Mesenchymal stem cell (in vitro differentiated cells and primary cell): ENCODE measurements at regions not wholly inside any gene's neighbourhood (a gene's known extent, or its start where the extent isn't known, plus 50 kb on each side); places are given as distances from the start of the nearest gene placed in this dataset.
A peak's percentile ranks its signal among the peaks of the same experiment; 100 is the strongest.

Source experiments
- DNase-seq: peaks from one replicate; pipeline ENCODE4 v3.0.0-alpha.2; 2013
- H2AFZ ChIP-seq: one replicate; pipeline ENCODE4 v1.6.1; 2013; ENCODE audit warnings: low read depth, mild to moderate bottlenecking, control low read depth, inconsistent platforms, low read length, moderate library complexity
- H2AK5ac ChIP-seq: 2 replicates; pipeline ENCODE4 v1.6.1; 2013; ENCODE audit warnings: low read length, moderate library complexity, mild to moderate bottlenecking, inconsistent platforms; ENCODE audit not compliant: severe bottlenecking
- H2BK120ac ChIP-seq: one replicate; pipeline ENCODE4 v1.6.1; 2013; ENCODE audit warnings: low read depth, mild to moderate bottlenecking, inconsistent platforms, low read length, moderate library complexity
- H2BK12ac ChIP-seq, 2 experiments: one replicate each; pipeline ENCODE4 v1.6.1; 2013; ENCODE audit warnings: inconsistent platforms in 2 of 2, low read length in 2 of 2, mild to moderate bottlenecking in 2 of 2, moderate library complexity in 2 of 2, control low read depth in 1 of 2
- H2BK15ac ChIP-seq: one replicate; pipeline ENCODE4 v1.6.1; 2013; ENCODE audit warnings: mild to moderate bottlenecking, low read depth, inconsistent platforms; ENCODE audit not compliant: poor library complexity, severe bottlenecking
- H2BK5ac ChIP-seq: 2 replicates; pipeline ENCODE4 v1.6.1; 2013; ENCODE audit warnings: low read depth, mild to moderate bottlenecking, low read length, control low read depth, inconsistent platforms; ENCODE audit not compliant: poor library complexity, severe bottlenecking
- H3K14ac ChIP-seq, 2 experiments: one replicate each; pipeline ENCODE4 v1.6.1; 2013; ENCODE audit warnings: inconsistent platforms in 2 of 2, low read length in 2 of 2, control low read depth in 1 of 2, mild to moderate bottlenecking in 1 of 2, moderate library complexity in 1 of 2
- H3K18ac ChIP-seq, 2 experiments: one replicate each; pipeline ENCODE4 v1.6.1; 2013; ENCODE audit warnings: inconsistent platforms in 2 of 2, low read length in 2 of 2, control low read depth in 1 of 2, low read depth in 1 of 2, mild to moderate bottlenecking in 1 of 2
- H3K23ac ChIP-seq, 2 experiments: one replicate each; pipeline ENCODE4 v1.6.1; 2013; ENCODE audit warnings: inconsistent platforms in 2 of 2, low read length in 2 of 2, mild to moderate bottlenecking in 2 of 2, moderate library complexity in 2 of 2, control low read depth in 1 of 2
- H3K27ac ChIP-seq: 2 replicates; pipeline ENCODE4 v1.5.1; 2013; ENCODE audit warnings: mild to moderate bottlenecking, moderate library complexity, low read length, control low read depth, inconsistent platforms; ENCODE audit not compliant: poor library complexity, severe bottlenecking
- H3K27me3 ChIP-seq, 2 experiments: 2 replicates each; pipeline versions ENCODE4 v1.6.1 to v1.7.0; 2013; ENCODE audit warnings: low read length in 2 of 2, mild to moderate bottlenecking in 2 of 2, moderate library complexity in 2 of 2, control low read depth in 1 of 2, inconsistent platforms in 1 of 2; ENCODE audit not compliant: control insufficient read depth in 1 of 2, insufficient read depth in 1 of 2
- H3K36me3 ChIP-seq, 2 experiments: 2 replicates each; pipeline versions ENCODE4 v1.6.1 to v1.7.0; 2013; ENCODE audit warnings: low read length in 2 of 2, control low read depth in 1 of 2, inconsistent platforms in 1 of 2, low read depth in 1 of 2, mild to moderate bottlenecking in 1 of 2; ENCODE audit not compliant: insufficient read depth in 2 of 2, control insufficient read depth in 1 of 2
- H3K4ac ChIP-seq, 2 experiments: one replicate each; pipeline ENCODE4 v1.6.1; 2013; ENCODE audit warnings: inconsistent platforms in 2 of 2, low read length in 2 of 2, mild to moderate bottlenecking in 2 of 2, moderate library complexity in 2 of 2, control low read depth in 1 of 2, low read depth in 1 of 2
- H3K4me1 ChIP-seq: 2 replicates; pipeline ENCODE4 v1.6.1; 2013; ENCODE audit warnings: low read depth, low read length, control low read depth; ENCODE audit not compliant: control insufficient read depth, insufficient read depth
- H3K4me2 ChIP-seq: 2 replicates; pipeline ENCODE4 v1.6.1; 2013; ENCODE audit warnings: low read length, mild to moderate bottlenecking, inconsistent platforms; ENCODE audit not compliant: poor library complexity, severe bottlenecking
- H3K4me3 ChIP-seq, 2 experiments: 2 replicates each; pipeline versions ENCODE4 v1.5.1 to v1.7.0; 2013; ENCODE audit warnings: low read length in 2 of 2, mild to moderate bottlenecking in 2 of 2, control low read depth in 1 of 2, low read depth in 1 of 2; ENCODE audit not compliant: insufficient read depth in 1 of 2
- H3K79me1 ChIP-seq: replicated peaks from 2 replicates; pipeline ENCODE4 v1.6.1; 2013; ENCODE audit warnings: mild to moderate bottlenecking, control low read depth, low read length, inconsistent platforms; ENCODE audit not compliant: poor library complexity, severe bottlenecking
- H3K9ac ChIP-seq: 2 replicates; pipeline ENCODE4 v1.7.0; 2013; ENCODE audit warnings: mild to moderate bottlenecking, low read length, moderate library complexity
- H3K9me3 ChIP-seq: 2 replicates; pipeline ENCODE4 v1.7.0; 2013; ENCODE audit warnings: mild to moderate bottlenecking, low read length; ENCODE audit not compliant: control insufficient read depth
- H4K8ac ChIP-seq: one replicate; pipeline ENCODE4 v1.6.1; 2013; ENCODE audit warnings: inconsistent platforms, mild to moderate bottlenecking, low read length, moderate library complexity
- H4K91ac ChIP-seq: one replicate; pipeline ENCODE4 v1.6.1; 2013; ENCODE audit warnings: mild to moderate bottlenecking, low read length, inconsistent platforms
- WGBS: methylation state at CpG from one replicate; pipeline ENCODE4 v1.1.7; 2013; ENCODE audit warnings: mixed read lengths; 5-methylcytosine and 5-hydroxymethylcytosine counted together

GRCh38 chr7:153529651-153530165 lies 522.5 kb upstream of the DPP6 start:
- Histone ChIP-seq H2AFZ (no peak overlapping the region), H3K9me3 (peaks cover 10% of the 10 kb centered on the region), H3K23ac (no peak overlapping the region), H3K4me2 (no peak overlapping the region), H2BK12ac (no peak overlapping the region), H2BK120ac (no peak overlapping the region), H3K36me3 (no peaks in the 10 kb centered on the region), H3K27me3 (no peaks in the 10 kb centered on the region), H3K27ac (no peak overlapping the region), H4K8ac (no peak overlapping the region), H3K4me1 (no peaks in the 10 kb centered on the region), H3K4me3 (no peak overlapping the region), H3K79me1 (no peaks in the 10 kb centered on the region), H4K91ac (no peak overlapping the region), H2AK5ac (no peak overlapping the region), H3K18ac (no peak overlapping the region), H3K9ac (no peak overlapping the region), H2BK5ac (no peak overlapping the region), H2BK15ac (no peak overlapping the region), H3K14ac (no peak overlapping the region), H3K4ac (no peak overlapping the region)
- DNase-seq = no peak
- 71% methylated on average over 12 of the region's 12 CpGs for WGBS

GRCh38 chr7:153530441-153530840 lies 521.8 kb upstream of the DPP6 start:
- H2BK120ac ChIP-seq = no peak overlapping the region
- H3K27ac ChIP-seq = no peak overlapping the region
- H3K4me3 ChIP-seq = peak overlapping the region in 1 of 2 experiments; percentile 20
- H3K14ac ChIP-seq = no peak overlapping the region
- no peak overlapping the region for H4K8ac ChIP-seq
- no peak for DNase-seq
- no peak overlapping the region for H3K9ac ChIP-seq
- no peak overlapping the region for H2AFZ ChIP-seq
- no peak overlapping the region for H2BK5ac ChIP-seq
- H4K91ac ChIP-seq = no peak overlapping the region
- H3K9me3 ChIP-seq = peaks cover 12% of the 10 kb centered on the region
- H2BK12ac ChIP-seq = no peak overlapping the region
- no peak overlapping the region for H3K4ac ChIP-seq
- H3K27me3 ChIP-seq = no peaks in the 10 kb centered on the region
- H3K18ac ChIP-seq = no peak overlapping the region
- no peak overlapping the region for H3K23ac ChIP-seq
- H2AK5ac ChIP-seq = no peak overlapping the region
- no peak overlapping the region for H3K4me2 ChIP-seq
- 77% methylated on average over 9 of the region's 9 CpGs for WGBS
- no peaks in the 10 kb centered on the region for H3K36me3 ChIP-seq
- no peaks in the 10 kb centered on the region for H3K4me1 ChIP-seq
- H3K79me1 ChIP-seq = no peaks in the 10 kb centered on the region
- H2BK15ac ChIP-seq = no peak overlapping the region

GRCh38 chr7:153532326-153532725 lies 519.9 kb upstream of the DPP6 start:
- Histone ChIP-seq H2BK12ac (no peak overlapping the region), H4K91ac (no peak overlapping the region), H3K4me2 (no peak overlapping the region), H3K79me1 (no peaks in the 10 kb centered on the region), H3K36me3 (no peaks in the 10 kb centered on the region), H3K27me3 (no peaks in the 10 kb centered on the region), H2BK5ac (no peak overlapping the region), H3K9ac (no peak overlapping the region), H2AK5ac (no peak overlapping the region), H3K4me1 (no peaks in the 10 kb centered on the region), H3K4ac (no peak overlapping the region), H4K8ac (no peak overlapping the region), H2AFZ (no peak overlapping the region), H3K14ac (no peak overlapping the region), H2BK120ac (no peak overlapping the region), H2BK15ac (no peak overlapping the region), H3K4me3 (no peak overlapping the region), H3K18ac (no peak overlapping the region), H3K9me3 (peaks cover 10% of the 10 kb centered on the region), H3K27ac (no peak overlapping the region), H3K23ac (no peak overlapping the region)
- WGBS = 75% methylated on average over 1 of the region's 2 CpGs
- DNase-seq = no peak

GRCh38 chr7:153537271-153537670 lies 514.9 kb upstream of the DPP6 start:
- no peak overlapping the region for H3K27ac ChIP-seq
- H2BK12ac ChIP-seq = no peak overlapping the region
- no peaks in the 10 kb centered on the region for H3K27me3 ChIP-seq
- H3K36me3 ChIP-seq = no peaks in the 10 kb centered on the region
- H2BK120ac ChIP-seq = no peak overlapping the region
- no peak overlapping the region for H3K4me2 ChIP-seq
- no peak overlapping the region for H3K23ac ChIP-seq
- no peaks in the 10 kb centered on the region for H3K4me1 ChIP-seq
- no peak overlapping the region for H2BK5ac ChIP-seq
- H3K9me3 ChIP-seq = peaks cover 16% of the 10 kb centered on the region
- no peak overlapping the region for H3K14ac ChIP-seq
- no peak overlapping the region for H4K8ac ChIP-seq
- no peak overlapping the region for H3K4ac ChIP-seq
- no peak overlapping the region for H2AFZ ChIP-seq
- 62% methylated on average over 8 of the region's 8 CpGs for WGBS
- H3K4me3 ChIP-seq = no peak overlapping the region
- DNase-seq = no peak
- H4K91ac ChIP-seq = no peak overlapping the region
- H3K79me1 ChIP-seq = no peaks in the 10 kb centered on the region
- no peak overlapping the region for H2BK15ac ChIP-seq
- no peak overlapping the region for H2AK5ac ChIP-seq
- no peak overlapping the region for H3K9ac ChIP-seq
- H3K18ac ChIP-seq = no peak overlapping the region
